SK-N-SH treated with all-trans-retinoic acid at 6 μM for 48 hours (cell line): ENCODE measurements at regions not wholly inside any gene's neighbourhood (a gene's known extent, or its start where the extent isn't known, plus 50 kb on each side); places are given as distances from the start of the nearest gene placed in this dataset.

ENCODE experiments used
- ARNTL ChIP-seq: fragments of 450-650 bp; formaldehyde crosslinking; IDR thresholded peaks from 2 replicates; pipeline ENCODE4 v1.5.0; 2020; ENCODE audit warnings: low read depth, mild to moderate bottlenecking, moderate library complexity, borderline replicate concordance
- CREB5 ChIP-seq: fragments of 250-450 bp; sonication (Bioruptor Pico); IDR thresholded peaks from 2 replicates; pipeline ENCODE4 v1.5.1; 2020; ENCODE audit warnings: low read depth, mild to moderate bottlenecking, moderate library complexity
- CSRNP3 ChIP-seq: fragments of 250-450 bp; sonication (Bioruptor Pico); IDR thresholded peaks from 2 replicates; pipeline ENCODE4 v1.5.1; 2021; ENCODE audit warnings: mild to moderate bottlenecking, moderate library complexity
- ISL1 ChIP-seq: fragments of 250-450 bp; sonication (Bioruptor Pico); IDR thresholded peaks from 2 replicates; pipeline ENCODE4 v2.1.2; 2022; ENCODE audit warnings: mild to moderate bottlenecking, moderate library complexity
- OSR1 ChIP-seq: fragments of 250-450 bp; sonication (Bioruptor Pico); IDR thresholded peaks from 2 replicates; pipeline ENCODE4 v1.8.0; 2022; ENCODE audit warnings: moderate library complexity, mild to moderate bottlenecking, inconsistent platforms
- PATZ1 ChIP-seq: fragments of 250-450 bp; sonication (Bioruptor Pico); IDR thresholded peaks from 2 replicates; pipeline ENCODE4 v1.8.0; 2020; ENCODE audit warnings: mild to moderate bottlenecking, moderate library complexity, borderline replicate concordance
- PPARA ChIP-seq: fragments of 250-450 bp; sonication (Bioruptor Pico); IDR thresholded peaks from 2 replicates; pipeline ENCODE4 v1.5.0; 2020; ENCODE audit warnings: mild to moderate bottlenecking, borderline replicate concordance
- SNAI2 ChIP-seq: fragments of 250-450 bp; sonication (Bioruptor Pico); IDR thresholded peaks from 2 replicates; pipeline ENCODE4 v1.5.0; 2020; ENCODE audit warnings: mild to moderate bottlenecking, moderate library complexity
- TCF4 ChIP-seq: fragments of 250-450 bp; sonication (Bioruptor Pico); IDR thresholded peaks from 2 replicates; pipeline ENCODE4 v1.8.0; 2021; ENCODE audit warnings: mild to moderate bottlenecking, moderate library complexity, borderline replicate concordance
- ZC3H10 ChIP-seq: fragments of 250-450 bp; sonication (Bioruptor Pico); IDR thresholded peaks from 2 replicates; pipeline ENCODE4 v1.5.1; 2021; ENCODE audit warnings: mild to moderate bottlenecking, moderate library complexity
- ZFP3 ChIP-seq: fragments of 250-450 bp; sonication (Bioruptor Pico); IDR thresholded peaks from 2 replicates; pipeline ENCODE4 v1.5.0; 2020; ENCODE audit warnings: mild to moderate bottlenecking, moderate library complexity
- ZFP30 ChIP-seq: fragments of 450-650 bp; formaldehyde crosslinking; IDR thresholded peaks from 2 replicates; pipeline ENCODE4 v1.5.0; 2022; ENCODE audit warnings: mild to moderate bottlenecking, moderate library complexity
- ZNF8 ChIP-seq: fragments of 450-650 bp; formaldehyde crosslinking; IDR thresholded peaks from 2 replicates; pipeline ENCODE4 v1.5.0; 2020; ENCODE audit warnings: mild to moderate bottlenecking, moderate library complexity

- TF ChIP-seq ZC3H10 (CRISPR knock-in tag), result no peak
- no peak for TF ChIP-seq PATZ1
- TF ChIP-seq CREB5, result no peak
- TF ChIP-seq TCF4, result no peak
- TF ChIP-seq PPARA (CRISPR knock-in tag), result no peak
- no peak for TF ChIP-seq SNAI2 (CRISPR knock-in tag)
- no peak for TF ChIP-seq ZFP3 (CRISPR knock-in tag)
- no peak for TF ChIP-seq OSR1 (CRISPR knock-in tag)
- TF ChIP-seq ZFP30, result no peak
- TF ChIP-seq ARNTL (CRISPR knock-in tag), result no peak
- no peak for TF ChIP-seq ISL1
- no peak for TF ChIP-seq ZNF8
- TF ChIP-seq CSRNP3 (CRISPR knock-in tag), result no peak
These were observed 258.4 kb downstream of the C16orf95 start for GRCh38 chr16:87058728-87059250.
